A172 (cell line): ENCODE measurements at regions not wholly inside any gene's neighbourhood (a gene's known extent, or its start where the extent isn't known, plus 50 kb on each side); places are given as distances from the start of the nearest gene placed in this dataset.
A peak's percentile ranks its signal among the peaks of the same experiment; 100 is the strongest.

Experiments
- DNase-seq: peaks from one replicate; pipeline ENCODE4 v3.0.0-alpha.2; 2015; ENCODE audit warnings: low spot score

DNA sequence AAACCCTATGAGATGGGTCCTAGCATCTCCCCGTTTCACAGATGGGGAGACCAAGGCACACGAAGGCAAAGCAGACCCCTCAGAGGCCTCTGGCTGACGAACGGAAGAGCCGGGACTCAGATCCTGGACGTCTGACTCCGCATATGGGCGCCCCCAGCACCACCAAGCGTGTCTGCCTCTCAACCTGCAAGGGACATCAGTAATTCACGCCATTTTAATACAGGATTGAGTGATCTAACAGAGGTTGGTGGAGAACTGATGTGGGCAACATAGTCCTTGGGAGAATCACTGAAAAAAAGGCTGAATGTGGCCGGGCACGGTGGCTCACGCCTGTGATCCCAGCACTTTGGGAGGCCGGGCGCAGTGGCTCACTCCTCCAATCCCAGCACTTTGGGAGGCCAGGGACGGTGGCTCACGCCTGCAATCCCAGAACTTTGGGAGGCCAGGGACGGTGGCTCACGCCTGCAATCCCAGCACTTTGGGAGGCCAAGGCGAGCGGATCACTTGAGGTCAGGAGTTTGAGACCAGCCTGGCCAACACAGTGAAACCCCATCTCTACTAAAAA lies 206.6 kb downstream of the DLL1 start:
- DNase-seq, result no peak

DNA sequence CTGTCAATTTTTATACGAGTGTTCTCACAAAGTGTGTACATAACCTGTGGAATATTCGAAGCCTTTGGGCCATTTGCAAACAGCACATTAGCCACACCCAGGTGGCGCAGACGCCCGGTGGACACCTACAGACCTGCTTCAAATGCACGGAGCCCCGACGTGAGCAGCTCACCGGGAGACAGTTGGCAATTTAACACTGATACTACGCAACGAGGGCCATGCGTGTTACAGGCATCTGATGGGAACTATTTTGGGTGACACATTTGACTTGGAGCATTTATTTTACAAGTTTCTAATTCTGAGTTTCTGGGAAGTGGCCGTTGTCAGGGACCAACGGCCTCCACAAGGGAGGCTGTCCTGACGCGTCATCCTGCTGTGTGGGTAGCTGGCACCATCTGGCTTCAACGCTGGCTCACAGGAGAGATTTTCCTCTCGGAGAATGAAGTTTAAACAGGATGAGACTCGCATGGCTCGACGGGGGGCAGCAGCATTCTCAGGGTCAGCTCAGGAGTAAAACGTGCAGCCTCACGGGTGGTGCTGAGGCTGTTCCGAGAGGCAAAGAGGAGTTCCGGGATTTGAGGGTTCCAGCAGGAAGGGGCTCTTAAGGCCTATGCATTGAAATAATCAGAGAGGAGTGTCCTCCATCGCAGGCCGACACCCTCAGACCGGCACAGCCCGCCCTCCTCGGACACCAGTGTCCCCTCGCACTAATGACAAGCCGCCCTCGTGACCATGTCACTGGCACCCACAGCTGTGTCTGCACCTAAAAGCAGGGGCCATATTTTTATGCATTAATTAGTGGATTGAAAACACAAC lies 207.4 kb downstream of the DLL1 start:
- DNase-seq, result no peak

DNA sequence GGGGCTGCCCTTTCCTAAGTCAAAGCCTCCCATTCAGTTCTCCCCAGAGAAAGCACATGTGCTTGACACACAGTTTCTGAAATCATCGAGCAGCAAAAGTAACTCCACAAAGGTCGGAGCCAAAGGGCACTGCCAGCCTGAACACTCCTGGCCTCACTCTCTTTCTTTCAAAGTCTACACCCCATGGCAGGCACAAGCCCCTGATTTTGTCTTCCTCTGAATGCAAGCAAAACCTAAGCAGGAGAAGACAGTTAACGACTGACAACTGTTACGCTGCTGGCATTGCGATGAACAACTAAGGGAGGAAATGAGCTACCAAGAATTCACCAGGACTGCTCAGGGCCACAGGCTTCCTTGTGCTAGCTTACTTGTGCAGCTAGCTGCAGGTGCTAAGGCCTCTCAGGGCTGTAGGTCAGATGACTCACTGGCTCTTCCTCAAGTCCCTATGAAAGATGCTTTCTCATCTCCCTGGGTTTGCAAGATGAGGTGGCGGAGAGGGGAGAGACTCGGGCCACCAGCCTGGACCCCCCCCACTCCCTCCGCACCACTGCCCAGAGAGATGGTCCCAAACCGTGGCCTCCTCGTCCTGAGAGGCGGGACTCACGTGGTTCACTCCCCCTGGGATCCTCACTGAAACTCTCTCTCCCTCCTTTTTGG lies 208.2 kb downstream of the DLL1 start:
- peak; percentile 17 for DNase-seq

DNA sequence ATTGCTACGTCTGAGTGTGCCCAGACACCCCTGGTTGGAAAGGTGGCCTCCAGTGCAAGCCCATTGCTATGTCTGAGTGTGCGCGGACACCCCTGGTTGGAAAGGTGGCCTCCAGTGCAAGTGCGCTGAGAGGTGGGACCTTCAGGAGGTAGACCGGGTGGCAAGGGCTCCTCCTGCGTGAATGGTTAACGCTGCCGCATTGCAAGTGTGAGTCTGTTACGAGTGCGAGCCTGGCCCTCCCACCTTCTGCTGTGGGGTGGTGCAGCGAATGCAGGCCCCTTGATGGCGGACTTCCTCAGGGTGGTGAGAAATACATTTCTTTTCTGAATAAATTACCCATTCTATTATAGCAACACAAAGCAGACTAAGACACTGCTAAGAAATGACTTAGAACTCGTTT lies 208.8 kb downstream of the DLL1 start:
- DNase-seq, result no peak

DNA sequence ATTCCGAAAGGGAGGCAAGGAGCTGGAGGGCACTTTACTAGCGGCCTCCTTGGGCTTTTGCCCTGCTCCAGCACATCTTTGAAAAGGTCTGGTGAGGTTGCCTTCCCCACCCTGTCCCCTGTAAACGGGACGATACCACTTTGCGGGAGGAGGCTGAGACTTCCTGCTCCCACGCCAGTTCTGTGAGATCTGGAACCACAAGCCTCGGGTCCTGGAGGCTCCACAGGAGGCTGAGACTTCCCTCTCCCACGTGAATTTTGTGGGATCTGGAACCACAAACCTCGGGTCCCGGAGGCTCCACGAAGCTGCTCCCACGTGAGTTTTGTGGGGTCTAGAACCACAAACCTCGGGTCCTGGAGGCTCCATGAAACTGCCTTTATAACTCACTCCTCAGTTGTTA lies 209.3 kb downstream of the DLL1 start:
- DNase-seq, result no peak

DNA sequence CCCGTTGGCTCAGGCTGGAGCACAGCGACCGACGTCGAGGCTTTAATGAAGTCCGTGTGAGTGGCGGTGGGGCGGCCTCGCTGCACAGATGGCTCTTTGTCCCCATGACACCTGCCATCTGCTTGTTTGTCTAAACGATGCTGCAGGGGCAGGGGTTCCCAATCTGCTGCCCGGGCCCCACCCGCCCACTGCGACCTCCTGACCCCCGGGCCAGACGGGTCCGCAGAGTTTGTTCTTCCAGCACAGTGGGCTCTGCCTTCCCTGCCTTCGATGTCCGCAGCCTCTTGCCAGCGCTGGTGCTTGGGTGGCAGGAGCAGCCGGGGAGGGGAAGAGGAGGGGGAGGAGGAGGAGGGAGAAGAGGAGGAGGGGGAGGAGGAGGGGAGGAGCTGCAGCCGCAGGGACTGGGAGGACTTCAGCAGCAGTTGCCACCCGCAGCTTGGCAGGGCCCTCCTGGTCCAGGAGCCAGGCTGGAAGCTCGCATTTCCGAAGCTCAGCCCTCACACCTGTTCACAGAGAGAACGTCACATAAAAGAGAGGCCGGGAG lies 210.0 kb downstream of the DLL1 start:
- DNase-seq, result no peak

DNA sequence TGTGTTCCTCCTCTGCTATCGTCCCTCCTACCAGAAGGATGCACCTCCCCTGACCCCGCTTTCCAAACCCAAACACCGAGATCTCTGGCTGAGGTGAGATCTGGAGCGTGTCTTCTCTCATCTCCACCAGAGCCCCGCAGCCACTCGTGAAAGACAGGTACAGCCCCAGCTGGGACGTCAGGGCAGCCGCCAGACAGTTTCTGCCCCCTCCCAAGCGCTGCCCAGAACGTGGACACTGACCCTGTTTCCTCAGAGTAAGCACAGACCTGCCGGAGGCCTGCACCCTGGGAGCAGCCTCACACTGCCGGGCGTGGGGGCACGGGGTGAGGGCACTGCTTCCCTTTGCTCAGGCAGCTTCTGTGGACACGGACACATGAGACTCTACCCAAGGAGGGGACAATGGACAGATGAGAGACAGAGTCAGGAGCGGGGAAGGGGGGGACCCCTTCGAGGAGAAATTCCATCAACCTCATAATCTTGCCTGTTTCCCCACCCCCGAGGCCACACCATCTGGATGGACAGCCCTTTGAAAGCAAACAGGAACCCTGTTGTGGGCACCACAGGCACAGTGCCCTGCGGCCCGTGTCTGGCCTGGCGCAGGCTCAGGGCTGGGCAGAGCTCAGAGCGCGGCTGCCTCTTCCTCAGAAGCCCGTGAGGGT lies 210.6 kb downstream of the DLL1 start:
- DNase-seq, result no peak

DNA sequence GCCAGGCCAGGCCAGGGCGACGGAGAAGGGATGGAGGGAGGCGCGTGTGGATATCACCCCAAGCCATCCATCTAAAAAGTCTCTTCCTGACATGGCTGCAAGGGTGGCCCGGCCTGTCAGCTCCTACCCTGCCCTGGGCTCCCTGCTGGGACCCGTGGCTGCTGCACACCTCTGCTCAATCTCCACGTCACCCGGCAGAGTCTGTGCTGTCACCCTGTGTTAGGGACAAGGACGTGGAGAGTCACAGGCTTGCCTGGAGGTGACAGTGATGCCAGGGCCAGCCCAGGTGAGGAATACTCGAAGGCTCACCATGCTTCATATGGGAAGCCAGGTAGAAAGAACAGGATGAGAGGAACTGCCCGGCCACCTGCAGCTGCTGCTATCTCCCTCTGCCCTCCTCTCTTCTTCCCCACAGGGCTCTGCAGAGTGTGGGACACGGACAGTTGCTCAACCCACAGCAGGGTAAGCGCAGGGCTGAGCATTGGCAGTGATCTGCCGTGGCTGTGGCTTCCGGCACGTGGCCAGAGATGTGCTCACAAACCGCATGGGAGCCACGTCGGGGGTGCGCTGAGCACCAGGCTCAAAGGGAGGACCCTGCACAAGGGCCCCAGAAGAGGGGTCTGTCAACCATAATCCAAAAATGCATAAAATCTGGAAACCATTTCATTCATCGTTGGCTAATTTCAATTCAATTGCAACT lies 214.3 kb downstream of the DLL1 start:
- no peak for DNase-seq

DNA sequence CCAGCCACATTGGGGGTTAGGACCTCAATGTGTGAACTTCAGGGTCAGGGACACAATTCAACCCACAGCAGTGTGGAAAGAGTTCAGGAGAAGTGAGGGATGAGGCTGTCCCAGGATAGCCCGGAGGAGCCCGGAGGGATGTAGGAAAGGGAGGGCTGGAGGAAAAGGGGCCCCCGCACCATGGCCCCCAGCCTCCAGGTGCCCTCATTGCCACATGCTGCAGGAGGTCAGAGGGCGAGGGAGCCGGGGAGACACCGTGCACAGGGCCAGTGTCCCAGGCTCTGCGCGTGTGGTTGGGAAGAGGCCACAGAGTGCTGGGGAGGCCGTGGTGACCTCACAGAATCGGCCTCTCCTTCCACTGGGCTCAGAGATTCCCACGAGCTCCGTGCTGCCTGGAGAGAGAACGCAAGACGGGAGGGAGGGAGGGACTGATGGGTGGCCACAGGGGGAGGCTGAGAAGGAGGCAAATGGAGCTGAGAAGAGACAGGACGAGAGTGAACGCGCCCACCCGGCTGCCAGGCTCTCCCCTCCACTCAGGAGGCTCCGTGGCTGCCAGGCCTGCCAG lies 215.1 kb downstream of the DLL1 start:
- no peak for DNase-seq

DNA sequence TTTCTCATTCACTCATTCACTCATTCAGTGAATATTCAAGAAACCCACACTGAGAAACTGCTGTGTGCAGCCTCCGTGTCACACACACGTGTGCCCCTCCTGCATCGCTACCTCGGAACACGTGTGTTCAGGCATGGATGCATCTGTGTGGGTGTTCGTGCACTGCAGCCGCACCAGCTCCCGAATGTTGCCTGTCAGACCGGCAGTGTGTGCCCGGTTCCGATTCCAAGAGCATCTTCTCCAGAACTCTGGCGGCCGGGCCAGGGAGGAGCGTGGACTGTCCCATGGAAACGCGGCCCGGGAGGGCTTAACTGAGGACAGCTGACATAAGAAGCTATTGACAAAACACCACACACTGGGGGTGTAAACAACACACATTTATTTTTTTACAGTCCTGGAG lies 216.0 kb downstream of the DLL1 start:
- DNase-seq, result no peak

DNA sequence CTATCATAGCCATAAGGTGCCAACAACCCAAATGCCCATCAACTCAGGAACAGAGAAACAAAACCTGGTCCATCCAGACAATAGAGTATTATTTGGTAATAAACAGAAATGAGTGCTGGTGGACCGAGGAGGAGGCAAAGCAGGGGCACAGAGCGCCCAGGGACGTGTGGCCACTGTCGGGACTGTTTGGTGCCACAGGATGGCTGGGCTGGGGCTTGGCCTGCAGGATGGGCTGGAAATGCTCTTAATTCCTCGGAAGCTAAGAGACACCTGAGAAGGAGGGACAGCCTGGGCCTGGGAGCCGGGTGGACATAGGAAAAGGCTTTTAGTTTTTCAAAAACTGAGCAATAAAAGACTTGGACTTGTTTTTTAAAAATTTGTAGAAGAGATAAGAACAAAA lies 216.4 kb downstream of the DLL1 start:
- no peak for DNase-seq

DNA sequence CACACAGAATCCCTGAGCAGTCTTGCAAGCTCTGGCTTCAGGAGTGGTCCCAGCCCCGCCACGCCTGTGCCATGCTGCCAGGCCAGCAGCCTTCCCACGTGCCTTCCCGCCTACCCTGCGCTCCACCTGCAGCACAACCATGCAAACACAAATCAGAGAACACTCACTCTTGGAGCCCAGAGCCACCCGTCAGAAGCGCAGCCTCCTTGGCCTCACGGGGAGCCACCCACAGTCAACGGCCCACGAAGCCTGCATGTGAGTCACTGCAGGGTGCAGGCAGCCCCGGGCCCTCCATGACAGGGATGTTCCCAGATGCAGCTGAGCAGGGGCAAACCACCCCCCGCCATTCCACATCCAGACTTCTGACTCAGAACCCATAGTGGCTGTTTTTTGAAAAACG lies 217.0 kb downstream of the DLL1 start:
- no peak for DNase-seq

DNA sequence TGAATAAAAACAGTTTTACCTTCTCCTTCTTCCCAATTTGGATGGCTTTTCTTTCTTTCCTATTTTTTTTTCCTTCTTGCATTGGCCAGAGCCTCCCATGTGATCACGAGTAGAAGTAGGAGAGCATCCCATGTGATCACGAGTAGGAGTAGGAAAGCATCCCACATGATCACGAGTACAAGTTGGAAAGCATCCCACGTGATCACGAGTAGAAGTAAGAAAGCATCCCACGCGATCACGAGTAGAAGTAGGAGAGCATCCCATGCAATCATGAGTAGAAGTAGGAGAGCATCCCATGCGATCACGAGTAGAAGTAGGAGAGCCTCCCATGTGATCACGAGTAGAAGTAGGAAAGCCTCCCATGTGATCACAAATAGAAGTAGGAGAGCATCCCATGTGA lies 218.6 kb downstream of the DLL1 start:
- no peak for DNase-seq

DNA sequence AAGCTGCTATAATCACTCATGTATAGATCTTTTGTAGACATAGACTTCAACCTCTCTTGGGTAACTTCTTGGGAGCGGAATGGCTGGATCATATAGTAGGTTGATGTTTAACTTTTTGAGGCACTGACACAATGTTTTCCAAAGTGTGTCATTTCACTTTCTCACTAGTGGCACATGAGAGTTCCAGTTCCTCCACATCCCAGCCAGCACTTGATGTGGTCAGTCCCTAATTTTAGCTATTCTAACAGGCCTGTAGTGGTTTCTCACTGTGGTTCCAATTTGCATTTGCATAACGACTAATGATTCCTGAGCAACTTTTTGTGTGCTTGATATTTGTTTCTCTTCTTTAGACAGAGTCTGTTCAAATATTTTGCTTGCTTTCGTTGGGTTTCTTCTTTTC lies 221.3 kb downstream of the DLL1 start:
- no peak for DNase-seq

DNA sequence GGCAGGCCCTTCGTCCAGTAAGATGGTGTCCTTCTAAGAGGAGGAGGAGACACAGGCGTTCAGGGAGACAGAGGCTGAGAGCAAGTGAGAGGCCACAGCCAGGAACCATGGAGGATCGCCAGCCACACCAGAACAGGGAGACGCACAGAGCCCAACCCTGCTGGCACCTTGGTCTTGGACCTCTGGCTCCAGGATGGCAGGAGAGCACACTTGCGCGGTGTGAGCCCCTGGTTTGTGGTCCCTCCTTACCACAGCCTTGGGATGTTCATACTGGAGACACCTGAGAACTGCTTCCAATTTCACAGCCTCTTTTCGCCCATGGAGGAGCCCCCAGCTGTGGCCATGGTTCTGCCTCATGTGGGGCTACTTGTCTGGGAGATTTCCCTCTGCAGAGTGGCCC lies 222.4 kb downstream of the DLL1 start:
- DNase-seq, result no peak

DNA sequence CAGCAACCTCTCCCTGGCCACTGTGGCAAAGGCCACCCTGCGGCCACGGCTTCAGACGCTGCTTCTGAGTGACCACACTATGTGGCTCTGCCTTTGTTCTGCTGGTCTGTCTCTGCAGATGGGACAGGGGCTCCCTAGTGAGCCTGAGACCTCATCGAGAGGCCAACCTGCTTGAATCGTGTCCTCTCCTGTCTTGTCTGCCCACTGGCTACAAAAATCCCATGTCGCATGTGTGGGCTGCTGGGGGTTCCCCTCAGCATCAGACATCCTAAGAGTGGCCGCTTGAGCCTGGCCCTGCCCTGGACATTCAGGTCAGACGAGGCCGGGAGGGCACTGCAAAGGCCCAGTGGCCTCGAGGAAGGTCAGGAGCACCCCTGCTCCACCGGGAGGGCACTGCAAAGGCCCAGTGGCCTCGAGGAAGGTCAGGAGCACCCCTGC lies 222.9 kb downstream of the DLL1 start:
- DNase-seq, result no peak

DNA sequence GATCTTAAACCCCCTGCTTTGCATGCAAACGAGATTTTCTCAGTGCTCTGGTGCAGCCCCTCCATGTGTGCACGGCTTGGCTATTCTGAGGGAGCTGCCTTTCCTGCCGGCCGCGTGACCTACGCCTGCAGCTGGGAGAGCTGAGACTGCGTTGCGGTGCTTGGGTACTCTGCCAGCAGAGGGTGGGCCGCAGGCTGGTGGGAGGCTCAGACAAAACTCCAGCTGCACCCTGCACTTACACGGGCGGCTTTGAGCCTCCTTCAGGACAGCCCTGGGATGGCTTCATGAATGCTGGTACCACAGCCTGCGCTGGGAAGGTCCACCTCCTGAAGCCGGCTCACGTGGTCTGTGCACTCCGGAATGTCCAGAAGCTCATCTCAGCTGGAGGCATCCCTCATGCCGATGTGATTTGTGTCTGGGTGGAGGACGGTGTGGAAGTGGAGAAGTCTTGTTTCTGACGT lies 223.7 kb downstream of the DLL1 start:
- DNase-seq, result no peak

DNA sequence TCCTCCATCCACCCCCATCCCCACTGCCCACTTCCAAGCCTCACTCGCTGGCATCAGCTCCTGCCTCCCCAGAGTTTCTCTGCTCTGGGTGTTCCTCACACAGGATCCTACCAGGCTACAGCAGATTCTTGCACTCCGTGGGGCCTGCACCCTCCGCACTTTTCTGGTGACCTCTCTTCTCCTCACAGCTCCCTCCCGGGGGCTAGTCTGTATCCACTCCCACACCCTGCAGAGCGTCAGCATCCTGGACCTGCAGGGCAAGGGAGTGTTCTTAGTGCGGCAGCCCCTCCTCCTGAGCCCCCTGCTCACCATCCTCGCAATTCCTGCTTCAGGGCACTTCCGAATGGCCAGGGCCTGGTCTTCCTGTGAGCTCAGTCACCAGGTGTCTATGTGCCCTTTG lies 224.2 kb downstream of the DLL1 start:
- no peak for DNase-seq

DNA sequence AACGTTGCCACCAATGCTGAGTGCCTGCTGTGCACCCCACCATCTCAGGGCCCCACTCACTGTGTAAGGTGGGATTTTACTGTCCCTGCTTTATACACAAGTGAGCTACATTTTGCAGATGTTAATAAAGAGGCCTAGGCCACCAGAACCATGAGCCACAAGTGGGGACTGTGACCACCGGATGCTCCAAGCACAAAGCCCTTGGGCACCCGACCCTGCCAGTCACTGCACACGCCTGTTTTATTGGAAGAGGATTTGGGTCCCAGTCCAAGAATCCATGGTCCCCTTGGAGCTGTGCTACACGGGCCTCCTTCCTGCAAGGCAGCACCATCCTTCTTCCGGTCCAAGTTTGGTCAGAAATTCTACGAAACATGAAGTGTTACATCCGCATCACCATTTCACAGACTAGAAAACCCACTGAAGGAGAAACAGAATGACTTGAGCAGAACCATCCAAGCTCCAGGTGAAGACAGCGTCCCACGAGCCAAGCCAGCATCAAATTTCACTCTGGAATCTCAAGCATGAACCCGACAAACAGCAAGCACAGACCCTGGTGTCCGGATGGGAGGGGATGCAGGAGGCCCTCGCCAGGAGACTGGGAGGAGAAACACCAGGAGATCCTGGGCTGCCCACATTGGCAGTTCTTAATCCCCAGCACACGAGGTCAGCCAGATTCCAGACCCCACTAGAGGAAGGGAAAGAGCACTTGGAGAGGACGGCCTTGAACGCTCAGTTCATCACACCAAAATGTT lies 226.9 kb downstream of the DLL1 start:
- DNase-seq, result no peak

DNA sequence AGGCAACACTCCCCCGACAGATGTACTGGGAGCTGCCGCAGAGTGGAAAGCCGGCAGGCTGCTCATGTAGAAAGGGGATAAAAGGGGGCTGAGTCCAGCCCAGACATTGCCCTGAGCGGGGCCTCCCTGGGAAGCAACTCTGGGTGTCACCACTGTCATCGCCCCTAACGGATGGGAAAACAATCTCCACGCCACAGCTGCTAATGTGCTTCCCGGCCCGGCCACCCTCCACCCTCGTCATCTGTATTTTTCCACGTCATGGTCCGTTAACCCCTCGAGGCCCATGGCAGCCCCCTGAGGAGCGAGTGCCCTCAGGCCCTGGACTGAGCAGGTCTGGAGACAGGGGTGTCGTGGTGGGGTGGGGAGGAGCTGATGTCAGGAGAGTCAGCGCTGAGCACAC lies 227.4 kb downstream of the DLL1 start:
- no peak for DNase-seq

DNA sequence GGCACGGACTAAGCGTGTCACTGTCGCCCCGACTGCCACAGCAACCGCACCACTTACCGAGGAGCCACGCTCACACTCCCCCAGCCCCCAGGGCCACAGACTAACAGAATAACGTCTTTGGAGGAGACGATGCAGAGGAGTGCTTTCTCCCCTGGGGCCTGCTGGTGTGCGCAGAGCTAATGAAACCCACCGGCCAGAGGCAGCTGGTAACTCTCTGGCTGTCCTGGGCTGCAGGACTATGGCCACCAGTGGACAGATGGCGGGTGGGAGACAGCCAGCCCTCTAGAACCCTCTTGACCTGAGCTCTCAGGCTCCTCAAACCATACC lies 228.0 kb downstream of the DLL1 start:
- DNase-seq, result no peak
